BE2C (cell line): ENCODE measurements at regions not wholly inside any gene's neighbourhood (a gene's known extent, or its start where the extent isn't known, plus 50 kb on each side); places are given as distances from the start of the nearest gene placed in this dataset.

ENCODE experiments used
- DNase-seq: peaks from one replicate; pipeline ENCODE4 v3.0.0-alpha.2; 2020
- H3K27me3 ChIP-seq: fragments of 250-450 bp; sonication (Bioruptor Pico); 2 replicates; pipeline ENCODE4 v1.5.1; 2020; ENCODE audit warnings: mild to moderate bottlenecking
- H3K36me3 ChIP-seq: fragments of 250-450 bp; sonication (Bioruptor Pico); 2 replicates; pipeline ENCODE4 v1.5.1; 2020; ENCODE audit warnings: mild to moderate bottlenecking
- H3K4me1 ChIP-seq: fragments of 250-450 bp; sonication (Bioruptor Pico); 2 replicates; pipeline ENCODE4 v1.5.1; 2020
- H3K4me3 ChIP-seq: 2 replicates; pipeline ENCODE4 v1.5.1; 2011; ENCODE audit warnings: low read depth, low read length
- H3K9me3 ChIP-seq: fragments of 250-450 bp; sonication (Bioruptor Pico); 2 replicates; pipeline ENCODE4 v1.5.1; 2020
- CTCF ChIP-seq: IDR thresholded peaks from 2 replicates; pipeline ENCODE4 v1.5.1; 2012; ENCODE audit warnings: mild to moderate bottlenecking, low read depth, low read length

- H3K4me1 ChIP-seq, result no peaks in the 10 kb centered on the region
- no peaks in the 10 kb centered on the region for H3K27me3 ChIP-seq
- no peak for TF ChIP-seq CTCF
- H3K36me3 ChIP-seq, result no peaks in the 10 kb centered on the region
- H3K4me3 ChIP-seq, result no peak overlapping the region
- H3K9me3 ChIP-seq, result no peaks in the 10 kb centered on the region
- DNase-seq, result no peak
Measured at GRCh38 chr15:70547846-70548487, 215.4 kb downstream of the UACA start.

DNA sequence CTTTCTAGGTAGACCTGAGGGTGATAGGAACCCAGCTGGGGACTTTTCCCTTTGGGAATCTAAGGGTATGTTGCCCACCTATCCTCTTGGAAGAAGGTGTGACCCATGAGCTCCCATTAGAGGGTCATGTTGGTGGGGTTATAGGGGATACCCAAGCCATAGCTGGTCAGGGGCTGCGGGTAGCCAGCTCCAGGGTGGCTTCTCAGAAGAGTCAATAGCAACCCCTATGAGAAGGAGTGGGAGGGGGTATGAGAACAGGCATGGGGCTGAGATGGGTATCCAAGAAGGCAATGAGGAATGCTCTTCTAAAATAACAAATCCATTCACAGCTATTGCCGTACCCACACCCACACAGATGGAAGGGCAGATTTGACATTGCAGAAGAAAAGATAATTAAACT, 217.8 kb downstream of the UACA start:
- Histone ChIP-seq H3K27me3 (no peaks in the 10 kb centered on the region), H3K9me3 (no peaks in the 10 kb centered on the region), H3K4me3 (no peak overlapping the region), H3K4me1 (no peaks in the 10 kb centered on the region), H3K36me3 (no peaks in the 10 kb centered on the region)
- DNase-seq, result no peak
- no peak for TF ChIP-seq CTCF

- Histone ChIP-seq H3K4me3 (no peak overlapping the region), H3K9me3 (no peaks in the 10 kb centered on the region), H3K4me1 (no peaks in the 10 kb centered on the region), H3K36me3 (no peaks in the 10 kb centered on the region), H3K27me3 (no peaks in the 10 kb centered on the region)
- TF ChIP-seq CTCF, result no peak
- DNase-seq, result no peak
Measured at GRCh38 chr15:70541511-70541910, 221.8 kb downstream of the UACA start.

DNA sequence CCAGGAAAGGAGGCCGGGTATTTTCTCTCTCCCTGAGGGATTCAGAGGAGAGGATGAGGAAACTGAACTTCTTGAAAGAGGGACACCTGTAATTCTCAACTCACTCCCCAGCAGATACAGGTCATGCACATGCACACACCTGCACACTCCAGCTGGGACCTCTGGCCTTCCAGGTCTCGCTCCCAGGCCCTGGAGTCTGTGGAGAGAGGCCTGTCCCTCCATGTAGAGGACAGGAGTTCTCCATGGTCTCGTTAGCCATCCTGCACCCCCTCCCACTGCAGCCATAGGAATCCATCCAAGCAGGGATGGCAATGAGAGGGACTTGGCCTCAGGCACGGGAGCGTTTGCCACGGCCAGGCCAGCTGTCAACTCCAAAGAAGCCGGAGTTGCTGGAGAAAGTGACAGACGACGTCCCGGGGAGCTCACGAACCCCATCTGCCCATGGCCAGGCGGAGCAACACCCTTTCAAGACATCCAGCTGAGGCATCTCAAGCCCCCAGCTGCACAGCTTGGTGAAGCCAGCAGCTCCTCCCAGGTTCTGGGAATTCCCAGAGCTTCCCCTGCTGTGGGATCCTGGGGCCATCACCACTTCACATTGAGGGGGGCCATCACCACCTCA, 223.3 kb downstream of the UACA start:
- no peaks in the 10 kb centered on the region for H3K27me3 ChIP-seq
- no peak for TF ChIP-seq CTCF
- H3K9me3 ChIP-seq, result no peaks in the 10 kb centered on the region
- no peaks in the 10 kb centered on the region for H3K36me3 ChIP-seq
- H3K4me3 ChIP-seq, result no peak overlapping the region
- no peaks in the 10 kb centered on the region for H3K4me1 ChIP-seq
- DNase-seq, result no peak

DNA sequence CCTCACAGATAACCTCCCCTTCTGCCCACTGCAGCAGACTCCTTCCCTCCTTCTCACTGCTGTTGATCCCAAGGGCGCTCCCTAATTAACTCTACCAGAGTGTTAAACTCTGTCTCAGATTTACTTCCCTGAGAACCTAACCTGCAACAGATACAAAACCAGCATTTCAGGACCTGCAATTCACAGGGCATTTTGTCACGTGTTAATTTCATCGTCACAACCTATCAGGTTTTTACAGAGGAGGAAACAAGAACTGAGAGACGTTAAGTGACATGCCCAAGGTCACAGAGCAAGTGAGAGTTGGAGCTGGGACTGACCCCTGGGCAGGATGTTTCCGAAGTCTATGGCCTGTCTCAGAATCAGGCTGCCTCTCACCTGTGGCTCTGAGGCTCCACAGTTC, 223.9 kb downstream of the UACA start:
- no peak for DNase-seq
- Histone ChIP-seq H3K27me3 (no peaks in the 10 kb centered on the region), H3K4me3 (no peak overlapping the region), H3K9me3 (no peaks in the 10 kb centered on the region), H3K4me1 (no peaks in the 10 kb centered on the region), H3K36me3 (no peaks in the 10 kb centered on the region)
- no peak for TF ChIP-seq CTCF

DNA sequence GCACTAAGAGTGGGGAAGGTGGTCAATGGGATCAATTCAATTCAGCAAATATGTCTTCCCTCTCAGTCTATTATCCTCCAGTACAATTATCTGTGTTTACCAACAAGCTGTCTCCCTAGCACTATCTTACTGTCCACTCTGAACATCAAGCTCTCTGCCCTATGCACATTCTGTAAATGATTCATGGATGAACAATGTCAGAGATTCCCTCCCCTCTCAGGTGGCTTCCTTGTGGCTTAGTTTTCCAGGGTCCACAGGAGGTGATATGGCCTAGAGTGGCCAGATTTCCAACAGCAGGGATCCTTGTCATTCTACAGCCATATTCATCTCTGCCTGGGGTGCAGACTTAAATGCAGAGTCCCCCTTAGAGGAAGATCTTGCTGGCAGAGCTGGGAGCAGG, 225.1 kb downstream of the UACA start:
- no peaks in the 10 kb centered on the region for H3K9me3 ChIP-seq
- no peak for TF ChIP-seq CTCF

More for the DNA sequence above, 225.1 kb downstream of the UACA start:
- no peak for DNase-seq
- H3K4me3 ChIP-seq, result no peak overlapping the region
- H3K4me1 ChIP-seq, result no peaks in the 10 kb centered on the region
- H3K27me3 ChIP-seq, result no peaks in the 10 kb centered on the region
- H3K36me3 ChIP-seq, result no peaks in the 10 kb centered on the region
